NCI-H1417 treated with DMSO at 0.1 percent for 48 hours (cell line): ENCODE measurements at regions not wholly inside any gene's neighbourhood (a gene's known extent, or its start where the extent isn't known, plus 50 kb on each side); places are given as distances from the start of the nearest gene placed in this dataset.

Source experiments
- DNase-seq: peaks from one replicate; lab custom pipeline; 2025; lab: John Stamatoyannopoulos, UW

DNA sequence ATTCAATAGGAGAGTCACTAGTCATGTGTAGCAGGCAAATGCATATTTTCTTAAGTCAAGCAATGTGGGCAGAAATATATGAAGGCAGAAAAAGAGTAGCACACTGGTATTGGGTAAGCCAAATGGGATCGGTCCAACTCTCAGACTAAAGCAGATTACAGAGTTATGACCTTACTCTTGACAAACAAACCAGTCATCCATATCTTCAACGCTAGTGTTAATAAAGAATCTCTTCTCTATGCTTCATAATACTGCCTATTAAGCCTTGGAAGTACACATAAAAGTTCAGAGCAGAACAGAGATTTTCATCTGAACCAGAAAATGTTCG lies 320.2 kb upstream of the JARID2 start:
- DNase-seq, result no peak

- DNase-seq, result no peak
These were observed 318.5 kb upstream of the JARID2 start for GRCh38 chr6:14927398-14927797.

GRCh38 chr6:14929291-14929690 lies 316.6 kb upstream of the JARID2 start:
- DNase-seq, result no peak

GRCh38 chr6:14930366-14930989 lies 315.4 kb upstream of the JARID2 start:
- DNase-seq, result no peak

- no peak for DNase-seq
These were observed 313.2 kb upstream of the JARID2 start for GRCh38 chr6:14932485-14933182.

- no peak for DNase-seq
These were observed 312.7 kb upstream of the JARID2 start for GRCh38 chr6:14933183-14933544.

DNA sequence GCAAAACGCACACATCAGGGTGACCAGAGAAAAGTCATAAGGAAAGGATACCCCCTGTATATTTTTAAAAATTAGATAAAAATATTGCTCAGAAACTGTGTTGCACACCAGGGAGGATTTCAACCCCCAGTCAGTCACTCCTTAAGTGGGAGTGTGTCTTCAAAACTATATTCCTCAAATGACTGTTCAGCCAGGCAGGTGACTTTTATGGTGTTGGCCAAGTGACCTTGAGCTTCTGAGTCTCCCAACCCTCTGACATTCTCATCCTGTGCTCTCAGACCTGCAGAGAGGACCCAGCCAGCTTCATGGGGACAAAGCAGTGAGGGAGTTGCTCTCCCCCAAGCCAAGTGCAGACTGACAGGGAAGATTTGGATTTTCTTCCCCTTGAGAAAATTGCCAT lies 311.9 kb upstream of the JARID2 start:
- DNase-seq, result no peak

DNA sequence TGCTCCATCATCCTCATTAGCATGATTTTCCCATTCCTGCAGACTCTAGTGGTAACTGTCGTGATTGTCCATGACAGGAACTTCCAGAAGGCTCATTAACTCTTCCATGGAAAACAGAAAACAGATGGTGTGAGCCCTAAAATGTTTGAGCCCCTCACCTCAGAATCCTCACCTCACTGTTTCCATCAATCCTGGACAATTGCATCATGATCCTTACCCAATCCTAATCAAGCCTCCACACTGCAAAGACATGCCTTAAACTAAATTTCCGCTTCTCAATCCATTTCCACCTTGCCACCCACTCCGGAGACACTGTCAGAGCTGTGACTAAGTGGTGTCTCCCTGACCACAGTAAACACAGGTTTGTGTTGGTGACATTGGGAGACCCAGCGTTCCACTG lies 311.0 kb upstream of the JARID2 start:
- no peak for DNase-seq

GRCh38 chr6:14936861-14937260 lies 309.0 kb upstream of the JARID2 start:
- no peak for DNase-seq

- no peak for DNase-seq
These were observed 302.8 kb upstream of the JARID2 start for GRCh38 chr6:14943116-14943515.

GRCh38 chr6:14944593-14944992 lies 301.3 kb upstream of the JARID2 start:
- no peak for DNase-seq

DNA sequence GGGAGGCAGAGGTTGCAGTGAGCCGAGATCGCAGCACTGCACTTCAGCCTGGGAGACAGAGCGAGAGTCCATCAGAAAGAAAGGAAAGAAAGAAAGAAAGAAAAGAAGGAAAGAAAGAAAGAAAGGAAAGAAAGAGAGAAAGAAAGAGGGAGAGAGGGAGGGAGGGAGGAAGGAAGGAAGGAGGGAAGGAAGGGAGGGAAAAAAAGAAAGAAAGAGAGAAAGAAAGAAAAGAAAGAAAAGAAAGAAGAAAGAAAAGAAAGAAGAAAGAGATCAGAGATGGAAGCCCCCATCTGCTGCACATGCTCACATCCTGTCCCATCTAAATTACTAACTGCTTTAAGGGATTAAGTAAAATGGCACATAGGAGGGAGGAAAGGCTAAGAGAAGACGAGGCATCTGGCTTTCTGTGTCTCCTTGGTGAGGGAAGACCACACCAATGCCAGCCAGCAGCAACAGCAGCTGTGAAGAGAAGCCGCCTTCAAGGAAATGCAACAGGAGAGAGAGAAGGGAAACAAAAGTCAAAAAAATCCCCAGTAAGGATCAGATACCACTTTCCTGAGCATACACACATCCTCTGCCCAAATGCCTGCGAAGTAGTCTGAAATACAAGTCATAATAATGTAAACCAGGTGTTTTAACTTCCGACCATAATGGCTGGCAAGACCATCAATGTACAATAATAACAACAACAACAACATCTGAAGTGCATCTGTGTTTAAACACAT lies 300.2 kb upstream of the JARID2 start:
- no peak for DNase-seq

DNA sequence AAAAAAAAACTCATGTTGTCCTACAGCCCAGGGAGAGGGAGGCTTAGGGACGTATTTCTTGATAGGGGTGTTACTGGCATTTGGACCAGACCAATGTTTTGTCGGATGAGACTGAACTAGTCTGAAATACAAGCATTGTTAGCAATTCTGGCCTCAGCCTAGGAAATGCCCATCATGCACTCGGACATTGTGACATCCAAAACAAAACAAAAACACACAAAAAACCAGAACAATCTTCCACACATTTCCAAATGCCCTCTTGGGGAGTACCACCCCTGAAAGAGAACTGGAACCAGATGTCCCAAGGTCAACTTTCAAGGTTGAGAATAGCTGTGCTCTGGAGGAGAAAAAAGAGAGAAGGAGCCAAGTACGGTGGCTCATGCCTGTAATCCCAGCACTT lies 299.1 kb upstream of the JARID2 start:
- no peak for DNase-seq

DNA sequence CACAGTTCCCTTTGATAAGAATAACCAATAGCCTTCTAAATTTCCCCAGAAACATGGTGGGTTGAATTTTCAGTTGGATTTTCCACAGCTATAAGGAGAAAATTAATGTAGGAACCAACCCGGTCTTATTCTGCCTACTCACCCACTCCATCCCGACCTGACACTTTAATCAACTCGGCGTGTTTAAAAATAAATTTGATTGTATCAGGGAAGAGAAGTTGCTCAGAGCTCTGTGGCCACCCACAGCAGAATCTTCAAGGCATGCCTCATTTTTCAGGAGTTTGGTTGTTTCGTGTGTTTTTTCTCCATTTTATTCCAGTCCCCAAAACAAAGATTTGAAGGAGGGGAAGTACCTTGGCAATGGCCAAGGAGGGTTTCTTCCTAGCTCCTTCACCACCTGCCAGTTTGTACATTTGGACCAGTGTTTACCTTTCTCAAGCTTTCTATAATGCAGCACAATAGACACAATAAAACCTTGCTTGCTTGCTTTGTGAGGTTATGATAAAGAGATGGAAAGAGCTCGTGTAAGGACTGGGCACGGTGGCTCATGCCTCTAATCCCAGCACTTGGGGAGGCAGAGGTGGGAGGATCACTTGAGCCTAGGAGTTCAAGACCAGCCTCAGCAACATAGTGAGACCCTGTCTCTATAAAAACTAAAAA lies 297.2 kb upstream of the JARID2 start:
- no peak for DNase-seq

DNA sequence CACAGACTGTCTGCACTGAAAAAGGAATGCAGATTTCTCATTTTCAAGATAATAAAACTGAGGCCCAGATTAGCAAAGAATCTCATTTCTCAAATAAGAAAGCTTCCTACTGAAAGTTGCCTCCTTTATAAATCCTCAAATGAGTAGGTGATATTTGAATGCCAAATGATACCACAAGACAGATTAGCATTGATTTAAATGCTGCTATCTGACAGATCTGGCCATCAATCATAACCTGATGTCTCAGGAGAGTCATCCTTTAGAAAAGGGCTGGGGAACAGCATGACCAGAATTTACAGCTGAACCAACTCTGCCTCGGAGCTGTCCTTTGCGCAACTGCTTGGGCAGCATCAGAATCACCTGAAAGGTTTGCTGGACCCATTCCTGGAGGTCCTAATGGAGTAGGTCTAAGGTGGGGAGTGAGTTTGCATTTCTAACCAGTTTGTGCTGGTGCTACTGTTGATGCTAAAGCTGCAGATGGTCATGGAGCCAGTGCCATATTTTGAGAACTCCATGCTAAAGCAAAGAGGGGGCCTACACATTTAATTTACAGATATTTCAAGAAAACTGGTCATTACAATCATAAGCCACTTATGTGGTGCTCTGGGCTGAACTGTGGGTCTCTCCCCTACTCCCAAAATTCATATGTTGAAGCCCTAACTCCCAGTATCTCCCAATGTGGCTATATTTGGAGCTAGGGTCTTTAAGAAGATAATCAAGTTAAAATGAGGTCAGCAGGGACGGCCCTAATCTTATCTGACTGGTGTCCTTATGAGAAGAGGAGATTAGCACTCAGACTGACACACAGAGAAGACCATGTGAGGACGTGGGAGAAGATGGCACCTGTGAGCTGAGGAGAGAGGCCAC lies 295.5 kb upstream of the JARID2 start:
- DNase-seq, result no peak

GRCh38 chr6:14950970-14951276 lies 294.9 kb upstream of the JARID2 start:
- no peak for DNase-seq

GRCh38 chr6:14951704-14952103 lies 294.2 kb upstream of the JARID2 start:
- no peak for DNase-seq

- DNase-seq, result no peak
These were observed 292.0 kb upstream of the JARID2 start for GRCh38 chr6:14953836-14954235.

GRCh38 chr6:14957355-14958059 lies 288.4 kb upstream of the JARID2 start:
- no peak for DNase-seq

GRCh38 chr6:14959324-14959885 lies 286.5 kb upstream of the JARID2 start:
- no peak for DNase-seq

DNA sequence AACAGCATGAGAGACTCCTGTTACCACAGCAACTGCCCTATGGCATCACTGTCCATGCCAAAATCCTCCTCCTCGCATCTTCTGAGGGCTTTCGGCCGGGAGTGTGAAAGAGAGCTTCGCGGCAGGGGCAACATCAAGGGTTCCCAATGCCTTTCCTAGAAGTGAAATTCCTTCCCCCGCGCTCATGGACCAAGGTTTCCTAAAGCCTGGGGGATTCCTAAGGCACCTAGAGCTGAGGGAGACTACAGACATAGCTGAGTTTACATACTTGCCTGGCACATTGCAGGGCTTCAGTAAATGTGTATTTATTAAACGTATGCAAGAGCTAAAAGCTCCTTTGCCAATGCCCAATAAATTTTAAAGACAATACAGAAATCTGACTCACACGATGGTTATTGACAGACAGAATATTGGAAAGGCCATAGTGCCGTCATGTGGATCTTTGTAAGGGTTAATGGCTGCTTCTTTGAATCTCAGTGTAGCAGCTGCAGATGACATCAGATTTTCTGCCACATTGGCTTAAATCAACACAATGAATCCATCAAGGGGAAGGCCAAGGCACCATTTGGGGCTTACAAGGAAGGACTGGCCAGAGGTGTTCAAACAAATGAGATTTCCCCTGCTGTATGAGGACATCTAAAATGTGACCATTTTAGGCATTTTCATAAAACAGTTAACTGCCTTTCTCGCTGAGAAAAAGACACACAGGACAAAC lies 281.2 kb upstream of the JARID2 start:
- no peak for DNase-seq
